ENCODE measurements at regions not wholly inside any gene's neighbourhood (a gene's known extent, or its start where the extent isn't known, plus 50 kb on each side); places are given as distances from the start of the nearest gene placed in this dataset.
"Not testable (repeated sequence)": the region's sequence is repeated elsewhere in the genome, so short reads cannot be mapped to it uniquely, and the experiment has no call there.

DNA sequence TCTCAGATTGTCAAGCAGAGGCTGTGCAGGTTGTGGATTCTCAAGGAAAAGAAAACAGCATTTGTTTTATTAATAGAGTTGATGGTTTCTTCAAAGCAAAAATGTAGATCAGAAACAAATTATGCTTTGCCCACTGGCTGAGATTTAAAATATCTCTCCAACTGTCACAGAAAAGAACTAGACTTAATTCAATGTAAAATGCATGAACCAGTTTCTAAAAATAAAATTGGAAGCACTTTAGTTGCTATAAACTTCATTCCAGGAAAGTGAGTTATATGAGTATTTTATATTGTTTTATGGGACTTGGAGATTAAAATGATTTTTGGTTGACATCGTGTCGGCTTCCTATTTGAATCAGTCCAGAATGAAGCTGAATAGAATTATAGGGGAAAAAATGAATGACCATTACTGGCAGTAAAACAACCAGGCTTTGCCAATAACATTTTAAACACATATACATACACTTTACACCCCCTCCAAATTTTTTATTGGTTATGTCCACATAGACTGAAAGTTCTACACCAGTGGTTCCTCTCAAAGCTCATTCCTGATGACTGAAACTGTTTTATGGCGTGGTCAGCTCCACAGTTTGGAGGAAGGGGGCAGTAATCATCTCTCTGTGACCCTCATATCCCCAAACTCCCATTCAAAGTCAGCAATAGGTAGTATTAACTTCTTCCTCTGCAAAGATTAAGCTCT, 55.5 kb upstream of the DAAM1 start:
- TF ChIP-seq CTCF (IDR thresholded peaks at IDR 0.05; ENCODE audit: insufficient read depth, low read length, poor library complexity, severe bottlenecking): no peak
- DNase-seq (ENCODE audit: extremely low read depth, insufficient read length): no peak
- Histone ChIP-seq H3K4me3 (replicated peaks; ENCODE audit: low read depth, low read length) (no peak overlapping the region), H3K27me3 (replicated peaks; ENCODE audit: control insufficient read depth, insufficient read depth, low read length) (no peaks in the 10 kb centered on the region), H3K36me3 (ENCODE audit: control insufficient read depth, insufficient read depth, low read length) (no peaks in the 10 kb centered on the region)

GRCh38 chr14:59133709-59134108, 54.8 kb upstream of the DAAM1 start:
- Histone ChIP-seq H3K36me3 (ENCODE audit: control insufficient read depth, insufficient read depth, low read length) (no peaks in the 10 kb centered on the region), H3K27me3 (replicated peaks; ENCODE audit: control insufficient read depth, insufficient read depth, low read length) (no peaks in the 10 kb centered on the region), H3K4me3 (replicated peaks; ENCODE audit: low read depth, low read length) (no peak overlapping the region)
- no peak for DNase-seq (ENCODE audit: extremely low read depth, insufficient read length)
- no peak for TF ChIP-seq CTCF (IDR thresholded peaks at IDR 0.05; ENCODE audit: insufficient read depth, low read length, poor library complexity, severe bottlenecking)

- no peak for TF ChIP-seq CTCF (IDR thresholded peaks at IDR 0.05; ENCODE audit: insufficient read depth, low read length, poor library complexity, severe bottlenecking)
- DNase-seq (ENCODE audit: extremely low read depth, insufficient read length): no peak
- Histone ChIP-seq H3K4me3 (replicated peaks; ENCODE audit: low read depth, low read length) (no peak overlapping the region), H3K36me3 (ENCODE audit: control insufficient read depth, insufficient read depth, low read length) (no peaks in the 10 kb centered on the region), H3K27me3 (replicated peaks; ENCODE audit: control insufficient read depth, insufficient read depth, low read length) (no peaks in the 10 kb centered on the region)
Observed at GRCh38 chr14:59134307-59134706, 54.2 kb upstream of the DAAM1 start.

DNA sequence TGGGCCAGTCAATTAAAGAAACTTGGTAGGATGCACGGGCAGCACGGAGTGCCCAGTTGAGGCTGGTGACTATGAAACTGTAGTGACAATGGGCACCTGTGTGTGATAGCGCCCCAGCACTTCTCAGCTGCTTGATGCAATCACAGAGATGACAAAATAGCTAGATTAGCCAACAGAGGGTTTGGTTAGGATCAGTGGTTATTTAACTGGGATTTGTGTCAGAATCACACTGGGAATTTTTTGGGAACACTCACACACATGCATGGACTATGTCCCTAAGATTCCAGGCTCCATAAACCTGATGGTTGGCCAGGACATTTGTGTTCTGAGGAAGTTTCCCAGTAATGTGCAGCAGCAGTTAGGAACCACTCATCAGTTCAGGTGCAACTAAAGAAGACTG, 51.2 kb upstream of the DAAM1 start:
- TF ChIP-seq CTCF (IDR thresholded peaks at IDR 0.05; ENCODE audit: insufficient read depth, low read length, poor library complexity, severe bottlenecking): no peak
- no peaks in the 10 kb centered on the region for H3K27me3 ChIP-seq (replicated peaks; ENCODE audit: control insufficient read depth, insufficient read depth, low read length)
- no peak overlapping the region for H3K4me3 ChIP-seq (replicated peaks; ENCODE audit: low read depth, low read length)
- no peak for DNase-seq (ENCODE audit: extremely low read depth, insufficient read length)
- H3K36me3 ChIP-seq (ENCODE audit: control insufficient read depth, insufficient read depth, low read length): no peaks in the 10 kb centered on the region

- H3K27me3 ChIP-seq (replicated peaks; ENCODE audit: control insufficient read depth, insufficient read depth, low read length); H3K4me3 ChIP-seq (replicated peaks; ENCODE audit: low read depth, low read length); DNase-seq (ENCODE audit: extremely low read depth, insufficient read length); H3K36me3 ChIP-seq (ENCODE audit: control insufficient read depth, insufficient read depth, low read length): not testable (repeated sequence)
Observed at GRCh38 chr14:59138576-59138975, 49.9 kb upstream of the DAAM1 start.
